ENCODE measurements at regions not wholly inside any gene's neighbourhood (a gene's known extent, or its start where the extent isn't known, plus 50 kb on each side); places are given as distances from the start of the nearest gene placed in this dataset.

DNA sequence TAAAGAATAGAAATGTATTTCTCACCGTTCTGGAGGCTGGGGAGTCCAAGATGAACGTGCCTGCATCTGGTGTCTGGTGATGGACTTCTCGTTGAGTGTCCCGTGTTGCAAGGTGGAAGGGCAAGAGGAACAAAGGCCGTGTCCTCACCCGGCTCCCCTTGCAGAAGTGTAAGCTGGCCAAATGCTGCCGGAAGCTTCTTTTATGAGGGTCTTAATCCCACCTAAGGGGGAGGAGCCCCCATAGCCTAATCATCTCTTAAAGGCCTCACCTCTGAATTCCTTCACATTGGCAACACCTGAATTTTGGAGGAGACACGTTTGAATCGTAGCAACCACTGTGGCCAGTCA, 99.1 kb upstream of the DAP start:
- peaks cover 3% of the 10 kb centered on the region; the same call in 1 of the 2 replicates for H3K9me3 ChIP-seq
- H3K27me3 ChIP-seq: no peaks in the 10 kb centered on the region
- no peak for DNase-seq
- no peaks in the 10 kb centered on the region for H3K36me3 ChIP-seq
- H3K4me3 ChIP-seq: no peak overlapping the region

DNA sequence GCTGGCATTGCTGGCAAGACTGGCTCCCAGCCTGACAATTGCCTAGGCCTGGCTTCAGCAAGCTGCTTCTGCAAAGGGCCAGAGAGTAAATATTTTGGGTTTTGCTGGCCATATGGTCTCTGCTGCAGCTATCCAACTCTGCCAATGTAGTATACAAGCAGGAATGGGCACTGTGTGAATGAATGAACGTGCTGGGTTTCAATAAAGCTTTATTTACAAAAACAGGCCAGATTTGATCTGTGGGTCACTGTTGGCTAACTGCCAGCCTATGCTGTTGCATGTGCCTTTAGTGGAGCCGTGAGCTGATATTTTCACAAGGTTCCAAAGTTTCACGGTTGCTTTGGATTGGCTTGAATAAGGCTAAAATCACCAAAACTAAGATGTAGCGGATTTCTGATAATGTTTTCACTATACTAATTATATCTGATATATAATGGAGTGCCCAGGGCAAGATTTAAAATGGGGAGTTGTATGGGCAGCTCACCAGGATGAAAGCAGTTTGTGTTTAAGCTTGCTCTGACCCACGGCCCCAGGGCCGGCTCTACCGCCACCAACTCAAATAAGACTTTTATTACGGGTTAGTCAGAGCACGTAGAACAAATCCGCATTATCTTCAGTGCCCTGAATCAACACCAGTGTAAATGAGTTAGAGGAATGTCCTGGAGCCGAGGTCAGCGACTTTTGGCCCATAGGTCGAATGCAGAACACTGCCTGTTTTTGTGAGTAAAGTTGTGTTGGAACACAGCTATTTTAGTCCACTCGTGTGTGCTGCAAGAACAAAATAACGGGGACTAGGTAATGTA, 98.6 kb upstream of the DAP start:
- no peaks in the 10 kb centered on the region for H3K36me3 ChIP-seq
- H3K4me3 ChIP-seq: no peak overlapping the region
- peaks cover 3% of the 10 kb centered on the region; the same call in 1 of the 2 replicates for H3K9me3 ChIP-seq
- H3K27me3 ChIP-seq: no peaks in the 10 kb centered on the region
- DNase-seq: no peak

DNA sequence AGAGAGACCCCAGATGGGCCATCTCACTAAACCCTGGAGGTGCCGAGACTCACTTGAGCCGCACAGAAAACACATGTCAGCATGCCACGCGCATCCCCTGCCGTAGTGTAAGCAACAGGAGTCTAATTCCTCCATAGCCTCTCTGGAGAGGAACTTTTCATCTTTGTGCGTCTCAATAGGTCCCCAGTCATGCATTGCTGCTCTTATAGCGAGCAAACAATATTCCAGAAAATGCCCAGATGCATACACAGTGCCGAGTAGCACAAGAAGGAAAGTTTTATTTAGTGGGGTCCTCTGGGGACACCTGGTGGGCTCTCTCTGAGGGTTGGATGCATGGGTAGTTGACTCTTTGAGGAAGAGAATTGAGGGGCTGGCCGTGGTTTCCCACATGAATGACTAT, 97.9 kb upstream of the DAP start:
- Histone ChIP-seq H3K9me3 (peaks cover 3% of the 10 kb centered on the region; the same call in 1 of the 2 replicates), H3K27me3 (no peaks in the 10 kb centered on the region), H3K36me3 (no peaks in the 10 kb centered on the region), H3K4me3 (no peak overlapping the region)
- no peak for DNase-seq

DNA sequence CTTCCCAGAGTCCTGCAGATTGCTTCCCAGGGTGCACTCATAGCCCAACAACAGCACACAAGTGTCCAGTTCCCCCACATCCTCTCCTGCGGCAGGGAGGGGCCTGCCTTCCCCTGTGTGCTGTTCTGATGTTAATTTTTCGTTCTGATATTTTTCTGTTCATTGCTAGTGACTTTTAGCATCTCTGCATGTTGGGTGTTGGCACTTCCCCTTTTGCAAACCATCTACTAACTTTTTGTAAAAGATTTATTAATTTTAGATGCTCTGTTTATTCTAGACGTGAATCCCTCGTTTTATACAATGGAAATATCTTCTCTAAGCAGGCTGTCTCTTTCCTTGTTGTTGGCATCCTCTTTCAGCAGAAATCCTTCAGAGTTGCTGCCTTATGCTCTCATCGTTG, 97.3 kb upstream of the DAP start:
- no peaks in the 10 kb centered on the region for H3K36me3 ChIP-seq
- no peak overlapping the region for H3K4me3 ChIP-seq
- H3K9me3 ChIP-seq: peaks cover 3% of the 10 kb centered on the region; the same call in 1 of the 2 replicates
- no peaks in the 10 kb centered on the region for H3K27me3 ChIP-seq
- no peak for DNase-seq

DNA sequence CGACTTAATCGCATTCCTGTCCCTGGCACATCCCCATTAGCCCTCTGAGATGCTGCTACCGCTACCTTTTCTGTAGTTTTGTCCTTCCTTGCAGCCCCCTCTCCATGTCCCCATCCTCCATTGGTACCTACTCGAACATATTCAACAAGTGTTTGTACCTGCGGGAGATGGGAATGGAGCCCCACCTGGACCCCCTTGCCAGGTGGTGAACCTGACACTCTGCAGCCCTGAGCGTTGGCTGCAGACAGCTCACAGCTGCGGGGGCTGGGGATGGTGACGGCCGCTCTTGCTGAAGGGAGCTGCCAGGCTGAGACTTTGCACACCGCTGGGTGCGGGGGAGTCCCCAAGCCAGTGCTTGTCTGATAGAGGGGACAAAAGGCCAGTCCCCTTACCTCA, 96.3 kb upstream of the DAP start:
- H3K36me3 ChIP-seq: no peaks in the 10 kb centered on the region
- no peaks in the 10 kb centered on the region for H3K27me3 ChIP-seq
- peaks cover 3% of the 10 kb centered on the region; the same call in 1 of the 2 replicates for H3K9me3 ChIP-seq
- DNase-seq: no peak
- H3K4me3 ChIP-seq: no peak overlapping the region

DNA sequence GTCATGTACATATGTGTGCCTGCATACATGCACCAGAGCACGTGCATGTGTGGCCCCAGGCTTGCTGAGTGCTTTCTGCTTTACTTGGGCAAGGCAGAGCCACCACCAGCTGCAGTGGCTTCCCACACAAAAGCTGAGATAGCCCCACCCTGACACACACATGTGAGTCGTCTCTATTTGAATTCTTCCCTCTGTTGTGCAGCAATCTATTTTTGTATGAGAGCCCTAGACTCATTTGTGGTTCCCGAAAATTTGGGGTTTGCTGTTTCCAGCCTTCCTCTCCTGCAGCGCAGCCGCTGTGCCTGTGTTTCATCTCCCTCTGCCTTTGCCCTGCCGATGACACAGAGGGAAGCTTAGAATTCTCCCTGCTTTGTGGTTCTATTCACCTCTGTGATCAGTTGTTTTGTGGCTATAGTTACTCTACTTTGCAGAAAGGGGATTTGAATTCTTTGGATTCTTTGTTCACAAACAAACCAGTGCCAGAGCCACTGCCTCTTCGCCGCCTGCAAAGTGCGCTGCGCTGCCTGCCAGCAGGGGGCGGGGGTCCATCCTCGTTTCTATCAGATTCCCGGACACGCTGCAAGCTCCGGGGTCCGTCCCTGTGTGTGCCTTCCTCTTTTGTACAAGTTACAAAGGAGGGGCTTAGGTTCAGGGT, 95.8 kb upstream of the DAP start:
- peak; percentile 50 for DNase-seq
- peaks cover 3% of the 10 kb centered on the region; the same call in 1 of the 2 replicates for H3K9me3 ChIP-seq
- H3K27me3 ChIP-seq: no peaks in the 10 kb centered on the region
- H3K36me3 ChIP-seq: no peaks in the 10 kb centered on the region
- no peak overlapping the region for H3K4me3 ChIP-seq

DNA sequence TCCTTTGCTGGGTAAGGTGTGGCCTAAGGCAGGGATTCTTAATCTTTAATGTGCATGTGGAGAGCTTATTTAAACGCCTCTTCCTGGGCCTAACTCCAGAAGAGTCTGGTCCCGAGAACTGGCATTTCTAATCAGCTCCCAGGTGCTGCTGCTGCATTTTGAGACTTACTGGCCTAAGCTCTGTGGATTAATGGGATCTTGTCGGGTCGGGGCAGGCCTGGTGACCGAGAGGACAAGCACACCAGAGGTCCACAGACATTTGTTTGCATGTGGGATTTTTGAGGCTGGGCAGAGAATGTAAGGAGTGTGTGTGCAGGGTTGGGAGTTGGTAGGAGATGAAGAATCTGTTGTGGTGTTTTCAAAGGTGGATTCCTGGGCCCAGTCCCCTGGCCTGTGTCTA, 95.0 kb upstream of the DAP start:
- DNase-seq: no peak
- no peaks in the 10 kb centered on the region for H3K36me3 ChIP-seq
- no peaks in the 10 kb centered on the region for H3K27me3 ChIP-seq
- H3K4me3 ChIP-seq: no peak overlapping the region
- H3K9me3 ChIP-seq: peaks cover 2% of the 10 kb centered on the region; the same call in 1 of the 2 replicates

DNA sequence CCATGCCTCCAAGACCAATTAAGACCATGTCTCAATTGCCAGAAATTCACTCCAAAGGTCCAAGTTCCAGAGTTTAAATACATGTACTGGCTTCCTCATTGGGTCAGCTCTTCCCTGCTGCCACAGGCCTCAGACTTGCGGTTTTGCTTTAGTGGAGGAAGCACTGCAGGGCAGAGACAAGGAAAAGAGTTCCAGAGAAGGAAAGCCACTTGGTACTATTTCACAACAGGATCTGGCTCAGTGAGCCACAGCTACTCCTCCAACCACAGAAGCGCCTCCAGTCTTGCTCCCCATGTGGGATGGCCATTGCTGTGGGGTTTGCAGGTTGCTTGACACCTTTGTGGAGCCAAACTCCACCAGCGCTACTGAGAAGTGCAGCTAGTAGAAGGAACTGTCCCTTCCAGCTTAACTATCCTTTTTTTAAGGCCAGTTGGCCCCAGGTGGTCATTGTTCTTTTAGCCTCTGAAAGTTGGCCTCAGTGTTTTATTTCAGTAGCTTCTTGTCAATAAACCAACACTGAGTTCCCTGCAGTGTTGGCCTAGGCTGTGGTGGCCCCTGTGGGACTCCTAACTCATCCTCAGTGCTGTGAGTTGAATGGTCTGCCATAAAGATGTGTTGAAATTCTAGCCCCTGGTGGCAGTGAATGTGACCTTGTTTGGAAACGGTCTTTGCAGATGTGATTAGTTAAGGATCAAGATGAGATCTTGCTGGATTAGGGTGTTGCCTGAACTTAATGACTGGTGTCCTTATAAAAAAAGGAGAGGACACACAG, 93.7 kb upstream of the DAP start:
- Histone ChIP-seq H3K4me3 (no peak overlapping the region), H3K36me3 (no peaks in the 10 kb centered on the region), H3K9me3 (no peaks in the 10 kb centered on the region), H3K27me3 (no peaks in the 10 kb centered on the region)
- no peak for DNase-seq

DNA sequence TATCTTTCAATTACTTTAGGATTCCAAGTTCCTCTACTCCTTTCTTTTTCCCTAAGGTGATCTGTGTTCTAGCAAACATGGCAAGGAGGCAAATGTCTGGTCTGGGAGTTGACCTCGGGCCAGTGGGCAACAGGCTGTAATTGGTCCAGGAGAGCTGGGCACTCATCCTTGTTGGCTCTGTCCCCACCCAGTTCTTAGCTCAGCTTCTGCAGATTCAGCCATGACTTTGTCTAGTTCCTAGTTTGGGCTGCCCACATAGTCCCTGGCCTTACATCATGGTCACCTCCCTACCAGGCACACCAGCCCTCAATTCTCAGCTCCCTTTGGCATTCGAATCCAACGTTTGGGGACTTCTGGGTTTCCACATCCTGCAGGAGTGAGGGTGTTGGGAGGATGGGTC, 92.1 kb upstream of the DAP start:
- no peak overlapping the region for H3K4me3 ChIP-seq
- no peaks in the 10 kb centered on the region for H3K36me3 ChIP-seq
- no peaks in the 10 kb centered on the region for H3K9me3 ChIP-seq
- no peak for DNase-seq
- no peaks in the 10 kb centered on the region for H3K27me3 ChIP-seq

DNA sequence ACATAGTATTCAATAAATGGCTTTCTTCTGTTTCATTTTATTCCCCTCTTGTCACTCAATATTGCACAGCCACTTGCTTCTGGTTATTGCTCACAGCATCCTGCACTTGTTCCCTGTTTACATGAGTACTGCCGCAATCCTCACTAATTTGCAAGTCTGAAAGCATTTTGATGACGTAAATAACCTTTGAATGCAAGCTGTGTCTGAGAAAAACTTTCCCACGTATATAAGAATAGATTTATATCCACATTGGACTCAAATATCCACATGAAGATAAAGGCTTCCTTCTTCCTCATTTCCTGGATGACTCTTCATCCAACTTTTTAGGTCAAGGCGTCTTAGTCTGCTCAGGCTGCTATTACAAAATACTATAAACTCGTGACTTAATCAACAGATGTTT, 88.2 kb upstream of the DAP start:
- no peak for DNase-seq
- Histone ChIP-seq H3K27me3 (no peaks in the 10 kb centered on the region), H3K4me3 (no peak overlapping the region), H3K9me3 (no peaks in the 10 kb centered on the region), H3K36me3 (no peaks in the 10 kb centered on the region)

DNA sequence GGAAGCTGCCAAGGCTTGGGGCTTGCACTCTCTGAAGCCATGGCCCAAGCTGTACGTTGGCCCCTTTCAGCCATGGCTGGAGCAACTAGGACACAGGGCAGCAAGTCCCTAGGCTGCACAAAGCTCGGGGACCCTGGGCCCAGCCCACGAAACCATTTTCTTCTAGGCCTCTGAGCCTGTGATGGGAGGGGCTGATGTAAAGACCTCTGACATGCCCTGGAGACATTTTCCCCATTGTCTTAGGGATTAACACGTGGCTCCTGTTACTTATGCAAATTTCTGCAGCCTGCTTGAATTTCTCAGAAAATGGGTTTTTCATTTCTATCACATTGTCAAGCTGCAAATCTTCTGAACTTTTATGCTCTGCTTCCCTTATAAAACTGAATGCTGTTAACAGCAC, 83.0 kb upstream of the DAP start:
- Histone ChIP-seq H3K36me3 (no peaks in the 10 kb centered on the region), H3K9me3 (no peaks in the 10 kb centered on the region), H3K27me3 (no peaks in the 10 kb centered on the region), H3K4me3 (no peak overlapping the region)
- no peak for DNase-seq

DNA sequence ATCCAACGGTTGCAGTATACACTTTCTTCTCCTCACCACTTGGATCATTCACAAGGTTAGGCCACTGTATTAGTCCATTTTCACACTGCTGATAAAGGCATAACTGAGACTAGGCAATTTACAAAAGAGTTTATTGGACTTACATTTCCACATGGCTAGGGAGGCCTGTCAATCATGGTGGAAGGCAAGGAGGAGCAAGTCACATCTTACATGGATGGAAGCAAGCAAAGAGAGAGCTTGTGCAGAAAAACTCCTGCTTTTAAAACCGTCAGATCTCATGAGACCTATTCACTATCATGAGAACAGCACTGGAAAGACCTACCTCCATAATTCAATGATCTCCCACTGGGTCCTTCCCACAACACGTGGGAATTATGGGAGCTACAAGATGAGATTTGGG, 81.8 kb upstream of the DAP start:
- H3K36me3 ChIP-seq: no peaks in the 10 kb centered on the region
- no peaks in the 10 kb centered on the region for H3K9me3 ChIP-seq
- H3K4me3 ChIP-seq: no peak overlapping the region
- no peaks in the 10 kb centered on the region for H3K27me3 ChIP-seq
- no peak for DNase-seq

DNA sequence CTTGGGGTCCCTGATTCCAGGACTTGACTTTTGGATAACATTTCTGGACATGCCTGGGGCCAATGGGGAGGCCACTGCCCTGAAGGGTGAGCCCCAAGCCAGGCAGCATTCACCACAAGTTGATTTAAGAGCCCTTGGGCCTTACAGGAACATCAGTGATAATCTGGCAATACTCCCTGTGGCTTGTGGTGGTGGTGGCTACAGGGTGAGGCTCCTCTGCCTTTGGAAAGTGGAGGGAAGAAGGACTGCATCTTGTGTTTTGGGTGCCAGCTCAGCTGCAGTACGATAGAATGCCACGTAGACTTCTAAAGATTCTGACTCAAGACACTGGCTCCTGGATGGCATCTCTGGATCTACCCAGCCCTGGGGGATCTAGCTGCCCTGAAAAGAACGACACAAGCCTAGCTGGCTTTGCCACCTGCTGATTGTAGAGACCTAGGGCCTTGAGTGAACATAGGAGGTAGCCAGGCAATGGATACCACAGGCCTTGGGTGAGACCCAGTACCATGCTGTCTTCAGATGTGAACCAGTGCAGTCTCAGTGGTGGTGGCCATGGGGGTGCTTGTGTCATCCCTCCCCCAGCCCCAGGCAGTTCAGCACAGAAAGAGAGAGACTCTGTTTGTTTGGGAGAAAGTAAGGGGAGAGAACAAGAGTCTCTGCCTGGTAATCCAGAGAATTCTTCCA, 79.0 kb upstream of the DAP start:
- Histone ChIP-seq H3K27me3 (no peaks in the 10 kb centered on the region), H3K4me3 (no peak overlapping the region), H3K9me3 (no peaks in the 10 kb centered on the region), H3K36me3 (no peaks in the 10 kb centered on the region)
- DNase-seq: no peak

DNA sequence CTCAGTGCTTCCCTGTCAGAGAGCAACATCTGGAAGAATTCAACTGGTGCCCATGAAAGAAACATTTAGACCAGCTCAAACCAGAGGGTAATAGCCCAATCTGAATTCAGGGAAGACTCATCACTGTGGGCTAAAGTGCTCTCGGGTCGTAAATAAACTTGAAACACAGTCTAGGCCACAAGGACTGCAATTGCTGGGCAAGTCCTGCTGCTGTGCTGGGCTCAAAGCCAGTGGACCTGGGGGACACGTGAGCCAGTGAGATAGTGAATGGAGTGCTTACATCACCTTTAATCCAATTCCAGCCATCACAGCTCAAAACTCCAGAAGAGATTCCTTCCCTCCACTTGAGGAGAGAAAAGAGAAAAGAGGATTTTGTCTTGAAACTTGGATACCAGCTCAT, 78.1 kb upstream of the DAP start:
- Histone ChIP-seq H3K27me3 (no peaks in the 10 kb centered on the region), H3K9me3 (no peaks in the 10 kb centered on the region), H3K4me3 (no peak overlapping the region), H3K36me3 (no peaks in the 10 kb centered on the region)
- no peak for DNase-seq

DNA sequence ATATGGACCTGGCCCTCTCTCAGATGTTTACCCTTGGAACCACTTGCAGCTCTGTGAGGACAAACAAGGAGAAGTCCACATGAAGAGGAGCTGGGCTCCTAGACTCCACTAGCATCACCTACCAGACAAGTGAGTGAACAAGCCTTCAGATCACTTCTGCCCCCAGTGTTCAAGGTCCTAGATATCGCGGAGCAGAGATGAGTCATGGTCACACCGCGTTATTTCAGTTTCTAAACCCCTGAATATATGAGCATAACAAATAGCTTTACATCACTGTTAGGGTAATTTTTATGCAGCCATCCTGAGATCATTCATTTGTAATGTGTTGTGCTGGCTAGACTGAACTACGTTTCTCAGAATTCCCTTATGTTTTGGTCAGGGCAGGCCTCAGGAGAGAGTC, 77.0 kb upstream of the DAP start:
- Histone ChIP-seq H3K9me3 (no peaks in the 10 kb centered on the region), H3K4me3 (no peak overlapping the region), H3K27me3 (no peaks in the 10 kb centered on the region), H3K36me3 (no peaks in the 10 kb centered on the region)
- DNase-seq: no peak

DNA sequence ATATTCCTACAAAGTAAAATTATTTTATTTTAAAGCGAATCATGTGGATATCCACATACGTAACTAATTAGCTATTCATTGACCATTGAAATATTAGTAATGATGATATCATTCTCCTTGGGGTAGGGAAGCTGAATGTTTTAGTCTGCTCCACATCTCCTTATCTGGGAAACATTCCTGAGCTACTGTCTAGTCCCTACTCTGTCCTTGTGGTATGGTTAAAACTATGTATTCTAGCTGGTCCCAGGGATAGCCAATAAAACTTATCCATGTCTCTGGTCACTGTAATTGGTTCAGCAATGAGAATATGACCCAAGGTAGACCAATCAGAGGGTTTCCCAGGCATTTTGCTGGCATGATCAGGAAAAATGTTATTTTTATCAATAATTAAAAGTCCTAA, 76.0 kb upstream of the DAP start:
- no peak for DNase-seq
- H3K9me3 ChIP-seq: no peaks in the 10 kb centered on the region
- no peaks in the 10 kb centered on the region for H3K27me3 ChIP-seq
- no peak overlapping the region for H3K4me3 ChIP-seq
- no peaks in the 10 kb centered on the region for H3K36me3 ChIP-seq

DNA sequence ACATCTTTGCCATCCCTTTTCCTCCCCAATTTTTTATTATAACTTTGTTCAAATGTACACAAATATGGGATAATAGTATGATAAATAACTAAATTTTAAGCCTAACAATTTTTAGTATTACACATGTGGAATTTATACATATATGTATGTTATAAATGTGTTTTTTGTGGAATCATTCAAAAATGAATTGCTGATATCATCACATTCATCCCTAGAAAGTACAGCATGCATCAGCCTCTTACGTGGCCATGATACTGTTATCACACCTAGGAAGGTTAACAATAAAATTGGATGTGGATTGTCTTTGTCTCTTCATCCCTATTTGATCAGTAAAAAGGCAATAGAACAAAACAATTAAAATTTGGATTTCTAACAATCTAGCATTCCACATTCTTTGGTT, 73.7 kb upstream of the DAP start:
- no peaks in the 10 kb centered on the region for H3K36me3 ChIP-seq
- no peaks in the 10 kb centered on the region for H3K27me3 ChIP-seq
- H3K9me3 ChIP-seq: no peaks in the 10 kb centered on the region
- H3K4me3 ChIP-seq: no peak overlapping the region
- DNase-seq: no peak

Measured in MG63 (cell line).